HCT116 (cell line): ENCODE measurements at regions not wholly inside any gene's neighbourhood (a gene's known extent, or its start where the extent isn't known, plus 50 kb on each side); places are given as distances from the start of the nearest gene placed in this dataset.

Experiments
- ATAC-seq: fragments of 200-7000 bp; cut with Tn5 transposase; 2 replicates; pipeline ENCODE4 v1.9.1; 2020; ENCODE audit warnings: mild to moderate bottlenecking, moderate library complexity
- BruUV-seq: library from RNA; stranded (reverse); fragments of 400-500 nt; replicated peaks from 2 replicates; lab custom pipeline; 2021; lab: Mats Ljungman, UMichigan
- CTCF ChIA-PET: fragments of 300-600 bp; sonication (Branson Sonifier 250); formaldehyde crosslinking; loops from one replicate; lab custom pipeline; 2021; ENCODE audit warnings: antibody characterized with exemption; lab: Charles Lee
- POLR2A ChIA-PET: fragments of 300-600, 350-600 bp; sonication (Branson Sonifier 250); formaldehyde crosslinking; loops from one replicate; lab custom pipeline; 2021; ENCODE audit warnings: antibody characterized with exemption; lab: Charles Lee
- RAD21 ChIA-PET, 2 experiments: fragments of 300-600 bp; sonication (Branson Sonifier 250); formaldehyde crosslinking; loops; one replicate each; lab custom pipeline; 2023; ENCODE audit warnings: low total read pairs in 2 of 2; ENCODE audit not compliant: uncharacterized antibody in 2 of 2, unreplicated experiment in 2 of 2, low non-redundant PET in 1 of 2; lab: Charles Lee
- DNase-seq: peaks from one replicate; pipeline ENCODE4 v3.0.0-alpha.2; 2010; ENCODE audit warnings: low read depth, low spot score
- H2AFZ ChIP-seq: fragments of 200-600 bp; shearing (Covaris generic), sonication (generic); 2 replicates; pipeline ENCODE4 v1.6.1; 2017; ENCODE audit warnings: low read depth, mixed run types, mixed read lengths, antibody characterized with exemption, low read length; ENCODE audit not compliant: poor library complexity, severe bottlenecking
- H3K27ac ChIP-seq: 2 replicates; pipeline ENCODE4 v1.5.1; 2012; ENCODE audit warnings: low read depth, low read length
- H3K27me3 ChIP-seq: fragments of 200-600 bp; sonication (generic); 2 replicates; pipeline ENCODE4 v1.6.1; 2016; ENCODE audit warnings: mixed run types, low read length, mixed read lengths; ENCODE audit not compliant: insufficient read depth
- H3K36me3 ChIP-seq, 2 experiments: fragments of 200-500 bp in 1 of 2; fragments of 200-600 bp in 1 of 2; sonication (Bioruptor generic) in 1 of 2; sonication (generic) in 1 of 2; 2 replicates each; pipeline versions ENCODE4 v1.5.1 to v1.6.1; 2014 to 2016; ENCODE audit warnings: low read length in 2 of 2, inconsistent platforms in 1 of 2, mixed read lengths in 1 of 2, mixed run types in 1 of 2; ENCODE audit not compliant: insufficient read depth in 2 of 2, control insufficient read depth in 1 of 2
- H3K4me1 ChIP-seq, 2 experiments: fragments of 200-600 bp in 1 of 2; sonication (generic) in 1 of 2; 2 replicates each; pipeline versions ENCODE4 v1.5.1 to v1.6.1; 2012 to 2017; ENCODE audit warnings: low read length in 2 of 2, inconsistent platforms in 1 of 2, mild to moderate bottlenecking in 1 of 2, mixed read lengths in 1 of 2, mixed run types in 1 of 2, moderate library complexity in 1 of 2; ENCODE audit not compliant: insufficient read depth in 2 of 2, control insufficient read depth in 1 of 2
- H3K4me2 ChIP-seq: fragments of 200-600 bp; sonication (generic); 2 replicates; pipeline ENCODE4 v1.6.1; 2017; ENCODE audit warnings: mixed run types, low read length, mixed read lengths
- H3K4me3 ChIP-seq, 2 experiments: fragments of 200-600 bp in 1 of 2; sonication (generic) in 1 of 2; replicated peaks in 1 of 2; 2 replicates each; pipeline ENCODE4 v1.5.1; 2011 to 2016; ENCODE audit warnings: low read length in 2 of 2, control low read depth in 1 of 2, low read depth in 1 of 2, mild to moderate bottlenecking in 1 of 2, mixed read lengths in 1 of 2, mixed run types in 1 of 2
- H3K79me2 ChIP-seq: fragments of 200-600 bp; sonication (generic); 2 replicates; pipeline ENCODE4 v1.6.1; 2017; ENCODE audit warnings: mild to moderate bottlenecking, mixed run types, low read length, moderate library complexity, mixed read lengths; ENCODE audit not compliant: insufficient read depth
- H3K9ac ChIP-seq: fragments of 200-600 bp; sonication (generic); 2 replicates; pipeline ENCODE4 v1.6.1; 2016; ENCODE audit warnings: low read length, mixed read lengths
- H3K9me2 ChIP-seq: fragments of 200-600 bp; sonication (generic), shearing (Covaris generic); 2 replicates; pipeline ENCODE4 v1.6.1; 2017; ENCODE audit warnings: mixed run types, mild to moderate bottlenecking, moderate library complexity; ENCODE audit not compliant: insufficient read depth
- H3K9me3 ChIP-seq, 2 experiments: fragments of 200-500 bp in 1 of 2; fragments of 200-600 bp in 1 of 2; sonication (Bioruptor generic) in 1 of 2; sonication (generic) in 1 of 2; 2 replicates each; pipeline ENCODE4 v1.6.1; 2014 to 2017; ENCODE audit warnings: low read length in 2 of 2, mixed read lengths in 2 of 2, inconsistent platforms in 1 of 2, low read depth in 1 of 2, mild to moderate bottlenecking in 1 of 2, mixed run types in 1 of 2, moderate library complexity in 1 of 2; ENCODE audit not compliant: control insufficient read depth in 1 of 2, insufficient read depth in 1 of 2
- H4K20me1 ChIP-seq: fragments of 200-600 bp; sonication (generic), shearing (Covaris generic); 2 replicates; pipeline ENCODE4 v1.6.1; 2017; ENCODE audit warnings: mixed run types, mild to moderate bottlenecking, moderate library complexity; ENCODE audit not compliant: insufficient read depth
- CBX3 ChIP-seq: IDR thresholded peaks from 2 replicates; pipeline ENCODE4 v1.6.1; 2012; ENCODE audit warnings: low read depth
- CEBPB ChIP-seq: IDR thresholded peaks from 2 replicates; pipeline ENCODE4 v1.6.1; 2012; ENCODE audit warnings: low read depth
- CTCF ChIP-seq, 3 experiments: fragments of 200-600 bp in 1 of 3; sonication (generic) in 1 of 3; IDR thresholded peaks in 2 of 3; conservative IDR thresholded peaks in 1 of 3; 2 replicates each; pipeline ENCODE4 v1.5.1; 2012 to 2017; ENCODE audit warnings: low read depth in 2 of 3, low read length in 2 of 3, antibody characterized with exemption in 1 of 3, borderline replicate concordance in 1 of 3, control low read depth in 1 of 3, mild to moderate bottlenecking in 1 of 3, mixed read lengths in 1 of 3, mixed run types in 1 of 3, moderate library complexity in 1 of 3; ENCODE audit not compliant: insufficient read depth in 1 of 3
- EZH2 ChIP-seq: fragments of 200-600 bp; sonication (generic); IDR thresholded peaks from 2 replicates; pipeline ENCODE4 v1.6.1; 2017; ENCODE audit warnings: antibody characterized with exemption, mixed run types
- EZH2phosphoT487 ChIP-seq: fragments of 200-600 bp; IDR thresholded peaks from 2 replicates; pipeline ENCODE4 v1.6.1; 2018; ENCODE audit warnings: antibody characterized with exemption, borderline replicate concordance
- MAX ChIP-seq: IDR thresholded peaks from 2 replicates; pipeline ENCODE4 v1.6.1; 2012
- RAD21 ChIP-seq: IDR thresholded peaks from 2 replicates; pipeline ENCODE4 v1.6.1; 2012; ENCODE audit warnings: low read depth, mild to moderate bottlenecking
- ZFX ChIP-seq: fragments of 450-650 bp; IDR thresholded peaks from 2 replicates; pipeline ENCODE4 v1.6.1; 2017
- ZNF274 ChIP-seq: fragments of 200-500 bp; sonication (Bioruptor generic); IDR thresholded peaks from 2 replicates; pipeline ENCODE4 v1.6.1; 2014; ENCODE audit warnings: mild to moderate bottlenecking, low read depth, low read length, inconsistent platforms
- intact Hi-C: fragments of 100-400 bp; cut with micrococcal nuclease; formaldehyde crosslinking; loops from 2 replicates; pipeline ENCODE4 v1.10.0; 2022
- TF ChIP-seq, protein P1 (sequence below): IDR thresholded peaks from 2 replicates; pipeline ENCODE4 v1.6.1; 2012
- TF ChIP-seq, protein P2 (sequence below): IDR thresholded peaks from 2 replicates; pipeline ENCODE4 v1.6.1; 2011; ENCODE audit warnings: mild to moderate bottlenecking, low read length, moderate library complexity; ENCODE audit not compliant: insufficient replicate concordance; ENCODE audit errors: extremely low read depth

DNA sequence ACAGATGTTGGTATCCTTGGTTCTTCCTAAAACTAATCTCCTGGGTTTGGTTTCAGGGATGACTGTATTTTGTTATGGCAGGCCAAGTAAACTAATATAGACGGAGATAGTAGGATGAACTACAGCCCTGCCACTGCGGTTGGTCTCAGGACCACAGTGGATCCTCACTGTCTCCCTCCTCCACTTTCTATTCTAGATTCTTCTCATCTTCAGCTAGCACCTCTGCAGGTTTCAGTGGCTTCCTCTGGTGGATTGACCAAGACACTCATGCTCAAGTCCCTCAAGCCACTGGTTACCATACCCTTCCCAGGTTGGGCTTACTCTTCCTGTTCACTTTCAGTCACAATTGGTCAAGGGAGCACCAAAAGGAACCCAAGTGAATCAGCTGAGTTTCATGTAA lies 71.1 kb upstream of the CLDN18 start:
- no peaks in the 10 kb centered on the region for H3K79me2 ChIP-seq
- H3K27ac ChIP-seq: no peak overlapping the region
- ATAC-seq: no peak
- H3K4me3 ChIP-seq: no peak overlapping the region
- H3K9me2 ChIP-seq: no peaks in the 10 kb centered on the region
- H3K36me3 ChIP-seq: no peaks in the 10 kb centered on the region
- BruUV-seq: no TSS peak
- H3K9me3 ChIP-seq: no peaks in the 10 kb centered on the region
- ChIA-PET CTCF (no interaction called here), RAD21 (no interaction called here), POLR2A (no interaction called here)
- no peaks in the 10 kb centered on the region for H4K20me1 ChIP-seq
- peaks cover 17% of the 10 kb centered on the region for H3K27me3 ChIP-seq
- no peak overlapping the region for H3K4me2 ChIP-seq
- no peaks in the 10 kb centered on the region for H3K4me1 ChIP-seq
- DNase-seq: no peak
- TF ChIP-seq, protein P1, sequence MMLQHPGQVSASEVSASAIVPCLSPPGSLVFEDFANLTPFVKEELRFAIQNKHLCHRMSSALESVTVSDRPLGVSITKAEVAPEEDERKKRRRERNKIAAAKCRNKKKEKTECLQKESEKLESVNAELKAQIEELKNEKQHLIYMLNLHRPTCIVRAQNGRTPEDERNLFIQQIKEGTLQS: no peak
- TF ChIP-seq CTCF (IDR thresholded peaks at IDR 0.05 in 2 of 3, conservative IDR thresholded peaks at IDR 0.05 in 1 of 3; ENCODE audit: borderline replicate concordance in 1 of 3, insufficient read depth in 1 of 3, low read depth in 2 of 3, low read length in 2 of 3): no peak
- no peak for TF ChIP-seq CBX3
- no peak for TF ChIP-seq RAD21
- intact Hi-C loops: no loop called here
- no peak overlapping the region for H2AFZ ChIP-seq
- H3K9ac ChIP-seq: no peak overlapping the region

- H3K4me1 ChIP-seq: no peaks in the 10 kb centered on the region
- no peaks in the 10 kb centered on the region for H3K36me3 ChIP-seq
- no peak overlapping the region for H3K27ac ChIP-seq
- H3K79me2 ChIP-seq: no peaks in the 10 kb centered on the region
- TF ChIP-seq MAX (no peak), EZH2phosphoT487 (no peak), ZFX (no peak), CEBPB (no peak), EZH2 (no peak), ZNF274 (no peak)
- TF ChIP-seq, protein P2, sequence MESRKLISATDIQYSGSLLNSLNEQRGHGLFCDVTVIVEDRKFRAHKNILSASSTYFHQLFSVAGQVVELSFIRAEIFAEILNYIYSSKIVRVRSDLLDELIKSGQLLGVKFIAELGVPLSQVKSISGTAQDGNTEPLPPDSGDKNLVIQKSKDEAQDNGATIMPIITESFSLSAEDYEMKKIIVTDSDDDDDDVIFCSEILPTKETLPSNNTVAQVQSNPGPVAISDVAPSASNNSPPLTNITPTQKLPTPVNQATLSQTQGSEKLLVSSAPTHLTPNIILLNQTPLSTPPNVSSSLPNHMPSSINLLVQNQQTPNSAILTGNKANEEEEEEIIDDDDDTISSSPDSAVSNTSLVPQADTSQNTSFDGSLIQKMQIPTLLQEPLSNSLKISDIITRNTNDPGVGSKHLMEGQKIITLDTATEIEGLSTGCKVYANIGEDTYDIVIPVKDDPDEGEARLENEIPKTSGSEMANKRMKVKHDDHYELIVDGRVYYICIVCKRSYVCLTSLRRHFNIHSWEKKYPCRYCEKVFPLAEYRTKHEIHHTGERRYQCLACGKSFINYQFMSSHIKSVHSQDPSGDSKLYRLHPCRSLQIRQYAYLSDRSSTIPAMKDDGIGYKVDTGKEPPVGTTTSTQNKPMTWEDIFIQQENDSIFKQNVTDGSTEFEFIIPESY: no peak
- TF ChIP-seq, protein P1: no peak
- ATAC-seq (no peak), DNase-seq (no peak)
- RAD21 ChIA-PET: interaction anchor here in 1 of 2 experiments (0.6 kb wide), 1 partner anchor 59 kb away, joined by 3 read pairs; no protein-coding TSS in a partner anchor
- H2AFZ ChIP-seq: no peak overlapping the region
- H3K27me3 ChIP-seq: 0 out of 2 replicates have a peak, but pooled peaks cover 3% of the 10 kb centered on the region
- CTCF ChIA-PET: interaction anchor here (0.8 to 0.9 kb wide), 2 partner anchors 16 to 235 kb away, joined by 3 to 5 read pairs; no protein-coding TSS in a partner anchor
- no peak overlapping the region for H3K4me3 ChIP-seq
- intact Hi-C loops: no loop called here
- H3K9ac ChIP-seq: no peak overlapping the region
- no TSS peak for BruUV-seq
- H3K9me3 ChIP-seq: no peaks in the 10 kb centered on the region
- H3K9me2 ChIP-seq: no peaks in the 10 kb centered on the region
- H4K20me1 ChIP-seq: no peaks in the 10 kb centered on the region
- H3K4me2 ChIP-seq: no peak overlapping the region
- POLR2A ChIA-PET: no interaction called here
Observed at GRCh38 chr3:137944593-137944992, 65.4 kb upstream of the CLDN18 start.
